Neuronal stem cell (in vitro differentiated cells): ENCODE measurements at regions not wholly inside any gene's neighbourhood (a gene's known extent, or its start where the extent isn't known, plus 50 kb on each side); places are given as distances from the start of the nearest gene placed in this dataset.
A peak's percentile ranks its signal among the peaks of the same experiment; 100 is the strongest.

Experiments used
- DNase-seq: peaks from one replicate; pipeline ENCODE4 v3.0.0-alpha.2; 2013; ENCODE audit warnings: low spot score
- H2AFZ ChIP-seq: one replicate; pipeline ENCODE4 v1.6.1; 2013; ENCODE audit warnings: mild to moderate bottlenecking, low read length, inconsistent platforms
- H2AK5ac ChIP-seq: 2 replicates; pipeline ENCODE4 v1.6.1; 2013; ENCODE audit warnings: low read depth, mild to moderate bottlenecking, inconsistent platforms, low read length, moderate library complexity, mixed read lengths
- H2BK120ac ChIP-seq: 2 replicates; pipeline ENCODE4 v1.6.1; 2013; ENCODE audit warnings: low read depth, mild to moderate bottlenecking, inconsistent platforms, low read length, moderate library complexity, mixed read lengths
- H2BK12ac ChIP-seq: one replicate; pipeline ENCODE4 v1.6.1; 2013; ENCODE audit warnings: low read length, inconsistent platforms
- H2BK15ac ChIP-seq: 2 replicates; pipeline ENCODE4 v1.6.1; 2013; ENCODE audit warnings: mild to moderate bottlenecking, low read length, inconsistent platforms, mixed read lengths
- H2BK5ac ChIP-seq: one replicate; pipeline ENCODE4 v1.6.1; 2013; ENCODE audit warnings: inconsistent platforms, mild to moderate bottlenecking, low read length, moderate library complexity
- H3K14ac ChIP-seq: one replicate; pipeline ENCODE4 v1.6.1; 2013; ENCODE audit warnings: low read length, inconsistent platforms
- H3K18ac ChIP-seq: 2 replicates; pipeline ENCODE4 v1.6.1; 2013; ENCODE audit warnings: low read length, inconsistent platforms
- H3K23ac ChIP-seq: 2 replicates; pipeline ENCODE4 v1.6.1; 2013; ENCODE audit warnings: low read depth, mild to moderate bottlenecking, mixed read lengths, low read length, inconsistent platforms; ENCODE audit not compliant: poor library complexity
- H3K27ac ChIP-seq: replicated peaks from 3 replicates; pipeline ENCODE4 v1.5.1; 2013; ENCODE audit warnings: low read length, inconsistent platforms
- H3K27me3 ChIP-seq, 3 experiments: 2 replicates each; pipeline ENCODE4 v1.6.1; 2013; ENCODE audit warnings: low read length in 3 of 3, mild to moderate bottlenecking in 2 of 3, inconsistent platforms in 1 of 3, low read depth in 1 of 3, mixed read lengths in 1 of 3, moderate library complexity in 1 of 3; ENCODE audit not compliant: control insufficient read depth in 3 of 3, insufficient read depth in 3 of 3
- H3K36me3 ChIP-seq, 2 donors: replicated peaks in 1 of 2; 2 replicates each; pipeline ENCODE4 v1.6.1; 2013; ENCODE audit warnings: low read length in 2 of 2; ENCODE audit not compliant: control insufficient read depth in 2 of 2, insufficient read depth in 2 of 2
- H3K4ac ChIP-seq: 2 replicates; pipeline ENCODE4 v1.6.1; 2013; ENCODE audit warnings: inconsistent platforms, mild to moderate bottlenecking, low read length, moderate library complexity
- H3K4me1 ChIP-seq, 2 donors: 1 replicate in 1 of 2; 2 replicates in 1 of 2; pipeline ENCODE4 v1.6.1; 2013; ENCODE audit warnings: low read length in 2 of 2, low read depth in 1 of 2; ENCODE audit not compliant: control insufficient read depth in 2 of 2, insufficient read depth in 1 of 2
- H3K4me2 ChIP-seq: one replicate; pipeline ENCODE4 v1.6.1; 2013; ENCODE audit warnings: mild to moderate bottlenecking, low read length, inconsistent platforms; ENCODE audit not compliant: insufficient read depth, poor library complexity, severe bottlenecking
- H3K4me3 ChIP-seq, 2 donors: 2 replicates each; pipeline ENCODE4 v1.5.1; 2013; ENCODE audit warnings: low read length in 2 of 2, mild to moderate bottlenecking in 2 of 2, inconsistent platforms in 1 of 2, moderate library complexity in 1 of 2
- H3K79me1 ChIP-seq: one replicate; pipeline ENCODE4 v1.6.1; 2013; ENCODE audit warnings: low read depth, mild to moderate bottlenecking, inconsistent platforms, low read length, moderate library complexity
- H3K9ac ChIP-seq: one replicate; pipeline ENCODE4 v1.6.1; 2013; ENCODE audit warnings: mild to moderate bottlenecking, low read depth, low read length, inconsistent platforms; ENCODE audit not compliant: poor library complexity
- H3K9me3 ChIP-seq, 2 donors: replicated peaks in 1 of 2; 2 replicates each; pipeline versions ENCODE3 to v1.6.1; 2013; ENCODE audit warnings: low read length in 2 of 2, mild to moderate bottlenecking in 2 of 2, inconsistent platforms in 1 of 2, low read depth in 1 of 2, mixed read lengths in 1 of 2, moderate library complexity in 1 of 2; ENCODE audit not compliant: control insufficient read depth in 2 of 2, insufficient read depth in 1 of 2
- H4K8ac ChIP-seq: one replicate; pipeline ENCODE4 v1.6.1; 2013; ENCODE audit warnings: low read depth, mild to moderate bottlenecking, inconsistent platforms, low read length, moderate library complexity
- H4K91ac ChIP-seq: one replicate; pipeline ENCODE4 v1.6.1; 2013; ENCODE audit warnings: low read length, low read depth, mild to moderate bottlenecking, inconsistent platforms; ENCODE audit not compliant: poor library complexity
- WGBS, 2 donors: extraction: QIAGEN DNeasy Blood & Tissue Kit; methylation state at CpG; one replicate each; pipeline ENCODE4 v1.1.7; 2013; ENCODE audit warnings: missing lambda C conversion rate in 2 of 2, mixed read lengths in 1 of 2; ENCODE audit not compliant: insufficient read length in 2 of 2, insufficient replicate concordance in 1 of 2; ENCODE audit errors: extremely low coverage in 2 of 2; 5-methylcytosine and 5-hydroxymethylcytosine counted together

DNA sequence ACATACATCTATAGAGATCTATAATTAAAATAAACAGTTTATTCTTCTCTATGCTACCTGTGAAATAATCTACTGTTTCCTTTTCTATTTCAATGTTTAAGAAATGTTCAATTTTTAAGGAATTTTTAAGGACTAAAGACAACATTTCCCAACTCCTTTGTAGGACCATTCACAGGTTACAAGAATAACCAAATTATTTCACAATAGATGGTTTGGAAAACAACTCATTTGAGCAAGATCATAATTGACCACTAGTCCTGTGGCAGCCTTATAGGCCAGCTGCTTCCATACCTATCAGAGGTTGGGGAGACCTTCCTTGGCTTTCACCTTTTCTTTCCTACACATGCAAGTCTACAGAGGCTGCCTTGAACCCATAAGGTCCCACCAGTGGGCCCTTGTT is 193.7 kb downstream of the TTC39B start:
- no peak overlapping the region for H4K91ac ChIP-seq
- H2BK120ac ChIP-seq, result no peak overlapping the region
- no peak overlapping the region for H2BK12ac ChIP-seq
- no peak overlapping the region for H2BK5ac ChIP-seq
- H3K27me3 ChIP-seq, result no peaks in the 10 kb centered on the region
- H4K8ac ChIP-seq, result no peak overlapping the region
- no peak for DNase-seq
- no peaks in the 10 kb centered on the region for H3K79me1 ChIP-seq
- no peak overlapping the region for H3K9ac ChIP-seq
- no peak overlapping the region for H2BK15ac ChIP-seq
- no peak overlapping the region for H3K14ac ChIP-seq
- H3K4me2 ChIP-seq, result no peak overlapping the region
- H3K18ac ChIP-seq, result no peak overlapping the region
- H3K36me3 ChIP-seq, result no peaks in the 10 kb centered on the region
- H2AK5ac ChIP-seq, result no peak overlapping the region
- H3K4me1 ChIP-seq, result peaks cover 5 to 7% of the 10 kb centered on the region in 2 donors
- no peak overlapping the region for H3K4ac ChIP-seq
- no peaks in the 10 kb centered on the region for H3K9me3 ChIP-seq
- no peak overlapping the region for H3K4me3 ChIP-seq
- no peak overlapping the region for H3K27ac ChIP-seq
- H2AFZ ChIP-seq, result no peak overlapping the region
- no peak overlapping the region for H3K23ac ChIP-seq

DNA sequence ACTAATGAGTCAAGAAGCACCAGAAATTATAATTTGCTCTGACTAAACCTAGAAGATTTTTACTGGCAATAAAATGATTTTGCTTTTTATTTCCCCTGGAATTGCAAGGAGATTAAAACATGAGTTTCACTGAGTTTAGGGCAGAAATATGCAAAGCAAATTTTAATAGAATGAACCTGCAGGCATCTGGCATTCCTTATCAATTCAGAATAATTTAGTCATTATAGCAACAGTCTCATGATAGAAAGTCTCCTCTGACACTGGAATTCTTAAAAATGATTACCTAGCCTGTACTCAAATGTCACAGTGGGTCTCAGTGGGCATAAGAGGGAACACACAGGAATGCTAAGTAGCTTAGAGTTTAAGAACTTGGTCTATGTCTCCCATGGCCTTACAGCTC is 195.9 kb downstream of the TTC39B start:
- H3K14ac ChIP-seq, result no peak overlapping the region
- no peak overlapping the region for H3K4me2 ChIP-seq
- H3K4ac ChIP-seq, result no peak overlapping the region
- no peak overlapping the region for H2AFZ ChIP-seq
- no peaks in the 10 kb centered on the region for H3K36me3 ChIP-seq
- no peaks in the 10 kb centered on the region for H3K27me3 ChIP-seq
- H2BK5ac ChIP-seq, result no peak overlapping the region
- no peak for DNase-seq
- H3K9me3 ChIP-seq, result peaks cover 0 to 4% of the 10 kb centered on the region in 2 donors
- H2AK5ac ChIP-seq, result no peak overlapping the region
- H3K79me1 ChIP-seq, result no peaks in the 10 kb centered on the region
- H4K8ac ChIP-seq, result no peak overlapping the region
- no peak overlapping the region for H3K18ac ChIP-seq
- H3K27ac ChIP-seq, result no peak overlapping the region
- no peak overlapping the region for H2BK15ac ChIP-seq
- H4K91ac ChIP-seq, result no peak overlapping the region
- no peak overlapping the region for H2BK12ac ChIP-seq
- no peak overlapping the region for H3K23ac ChIP-seq
- H3K4me3 ChIP-seq, result no peak overlapping the region
- peaks cover 2 to 3% of the 10 kb centered on the region in 2 donors for H3K4me1 ChIP-seq
- no peak overlapping the region for H3K9ac ChIP-seq
- H2BK120ac ChIP-seq, result no peak overlapping the region

DNA sequence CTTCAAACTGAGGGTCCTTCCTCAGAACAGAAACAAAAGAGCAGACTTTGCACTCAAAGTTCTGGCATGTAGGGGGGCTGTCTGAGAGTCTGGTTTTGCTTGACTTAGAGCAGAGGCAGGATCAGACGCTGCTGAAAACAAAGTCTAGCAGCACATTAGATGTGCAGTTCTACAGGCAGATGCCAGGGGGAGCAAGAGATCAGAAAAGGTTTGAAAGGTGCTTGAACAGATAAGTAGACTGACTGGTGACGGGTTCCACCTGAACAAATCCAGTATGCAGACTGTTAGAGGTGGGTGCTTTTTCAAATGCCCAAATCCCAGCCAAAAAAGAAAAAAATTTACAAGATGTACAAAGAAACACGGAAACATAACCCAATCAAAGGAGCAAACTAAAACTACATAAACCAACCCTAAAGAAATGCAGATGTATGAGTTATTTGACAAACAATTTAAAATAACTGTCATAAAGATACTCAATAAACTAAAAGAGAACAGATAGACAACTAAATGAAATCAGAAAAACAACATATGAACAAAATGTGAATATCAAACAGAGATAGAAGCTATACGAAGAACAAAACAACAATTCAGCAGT is 194.7 kb upstream of the FREM1 start:
- no CpG with 5 or more reads among the region's 4 CpGs for WGBS, 2 donors
- no peak overlapping the region for H2BK5ac ChIP-seq
- H3K79me1 ChIP-seq, result no peaks in the 10 kb centered on the region
- H2AFZ ChIP-seq, result peak overlapping the region; percentile 45
- H2BK15ac ChIP-seq, result no peak overlapping the region
- peaks cover 0 to 4% of the 10 kb centered on the region in 2 donors for H3K9me3 ChIP-seq
- peak; percentile 9 for DNase-seq
- no peak overlapping the region for H3K23ac ChIP-seq
- H3K4me1 ChIP-seq, result no peaks in the 10 kb centered on the region
- H3K4ac ChIP-seq, result no peak overlapping the region
- H2AK5ac ChIP-seq, result no peak overlapping the region
- H3K27ac ChIP-seq, result no peak overlapping the region
- no peak overlapping the region for H3K18ac ChIP-seq
- H4K8ac ChIP-seq, result no peak overlapping the region
- H3K4me2 ChIP-seq, result no peak overlapping the region
- no peak overlapping the region for H4K91ac ChIP-seq
- H3K27me3 ChIP-seq, result no peaks in the 10 kb centered on the region
- H3K9ac ChIP-seq, result no peak overlapping the region
- H2BK120ac ChIP-seq, result no peak overlapping the region
- no peak overlapping the region for H3K14ac ChIP-seq
- no peak overlapping the region for H2BK12ac ChIP-seq
- H3K36me3 ChIP-seq, result no peaks in the 10 kb centered on the region
- H3K4me3 ChIP-seq, result no peak overlapping the region

DNA sequence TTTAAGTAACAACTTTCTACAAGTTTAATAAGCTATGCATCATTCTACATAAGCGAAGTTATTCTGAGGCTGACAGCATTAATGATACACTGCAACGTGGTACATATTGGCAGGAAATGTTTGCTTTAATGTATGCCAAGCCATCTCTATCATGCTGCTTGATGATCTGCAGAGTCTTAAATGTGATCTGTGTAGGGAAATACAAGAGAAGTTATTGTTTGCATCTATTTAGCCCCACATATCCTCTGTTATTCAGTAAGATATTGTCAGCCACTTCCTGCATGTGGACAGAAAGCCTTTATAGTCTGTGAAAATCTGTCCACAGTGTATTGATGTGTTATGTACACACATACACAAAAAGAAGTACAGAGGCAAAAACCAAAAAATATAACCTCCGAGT is 193.1 kb upstream of the FREM1 start:
- no peak overlapping the region for H2BK120ac ChIP-seq
- WGBS, 2 donors, result no CpG with 5 or more reads among the region's 3 CpGs
- H4K91ac ChIP-seq, result no peak overlapping the region
- H3K79me1 ChIP-seq, result no peaks in the 10 kb centered on the region
- no peak overlapping the region for H2AK5ac ChIP-seq
- no peak overlapping the region for H3K4me2 ChIP-seq
- H4K8ac ChIP-seq, result no peak overlapping the region
- no peak overlapping the region for H2AFZ ChIP-seq
- H3K4me3 ChIP-seq, result no peak overlapping the region
- H3K14ac ChIP-seq, result no peak overlapping the region
- H3K18ac ChIP-seq, result no peak overlapping the region
- no peak for DNase-seq
- H3K27me3 ChIP-seq, result no peaks in the 10 kb centered on the region
- H3K4ac ChIP-seq, result no peak overlapping the region
- H3K9me3 ChIP-seq, result peaks cover 0 to 4% of the 10 kb centered on the region in 2 donors
- H3K36me3 ChIP-seq, result no peaks in the 10 kb centered on the region
- no peak overlapping the region for H2BK5ac ChIP-seq
- no peak overlapping the region for H3K9ac ChIP-seq
- H3K23ac ChIP-seq, result no peak overlapping the region
- H2BK15ac ChIP-seq, result no peak overlapping the region
- H3K27ac ChIP-seq, result no peak overlapping the region
- H2BK12ac ChIP-seq, result no peak overlapping the region
- no peaks in the 10 kb centered on the region for H3K4me1 ChIP-seq
